ENCODE measurements at regions not wholly inside any gene's neighbourhood (a gene's known extent, or its start where the extent isn't known, plus 50 kb on each side); places are given as distances from the start of the nearest gene placed in this dataset.
"Not testable (repeated sequence)": the region's sequence is repeated elsewhere in the genome, so short reads cannot be mapped to it uniquely, and the experiment has no call there.

- no peak for TF ChIP-seq TAF1 (IDR thresholded peaks at IDR 0.05; ENCODE audit: borderline replicate concordance, low read depth, low read length)
- no peak for TF ChIP-seq POLR2A (IDR thresholded peaks at IDR 0.05; ENCODE audit: low read depth, low read length)
- TF ChIP-seq POLR2AphosphoS5 (IDR thresholded peaks at IDR 0.05; ENCODE audit: low read depth, low read length), result no peak
- no peak for FAIRE-seq
- no peak for DNase-seq (ENCODE audit: insufficient read length)
Observed at GRCh38 chr1:30133414-30134055, 589.9 kb downstream of the MATN1 start.

GRCh38 chr1:30132602-30133286, 590.6 kb downstream of the MATN1 start:
- FAIRE-seq (no peak), DNase-seq (ENCODE audit: insufficient read length) (no peak)
- TF ChIP-seq POLR2A (IDR thresholded peaks at IDR 0.05; ENCODE audit: low read depth, low read length) (no peak), POLR2AphosphoS5 (IDR thresholded peaks at IDR 0.05; ENCODE audit: low read depth, low read length) (no peak), TAF1 (IDR thresholded peaks at IDR 0.05; ENCODE audit: borderline replicate concordance, low read depth, low read length) (no peak)

GRCh38 chr1:30130566-30130965, 592.8 kb downstream of the MATN1 start:
- not testable (repeated sequence) for DNase-seq (ENCODE audit: insufficient read length); FAIRE-seq

GRCh38 chr1:30130099-30130498, 593.3 kb downstream of the MATN1 start:
- TF ChIP-seq POLR2AphosphoS5 (IDR thresholded peaks at IDR 0.05; ENCODE audit: low read depth, low read length) (no peak), POLR2A (IDR thresholded peaks at IDR 0.05; ENCODE audit: low read depth, low read length) (no peak), TAF1 (IDR thresholded peaks at IDR 0.05; ENCODE audit: borderline replicate concordance, low read depth, low read length) (no peak)
- FAIRE-seq (no peak), DNase-seq (ENCODE audit: insufficient read length) (no peak)

GRCh38 chr1:30129421-30130055, 593.8 kb downstream of the MATN1 start:
- TF ChIP-seq POLR2AphosphoS5 (IDR thresholded peaks at IDR 0.05; ENCODE audit: low read depth, low read length), result no peak
- no peak for TF ChIP-seq POLR2A (IDR thresholded peaks at IDR 0.05; ENCODE audit: low read depth, low read length)
- no peak for TF ChIP-seq TAF1 (IDR thresholded peaks at IDR 0.05; ENCODE audit: borderline replicate concordance, low read depth, low read length)
- no peak for FAIRE-seq
- no peak for DNase-seq (ENCODE audit: insufficient read length)

GRCh38 chr1:30129001-30129408, 594.4 kb downstream of the MATN1 start:
- FAIRE-seq (no peak), DNase-seq (ENCODE audit: insufficient read length) (no peak)
- TF ChIP-seq POLR2AphosphoS5 (IDR thresholded peaks at IDR 0.05; ENCODE audit: low read depth, low read length), result no peak
- no peak for TF ChIP-seq TAF1 (IDR thresholded peaks at IDR 0.05; ENCODE audit: borderline replicate concordance, low read depth, low read length)
- TF ChIP-seq POLR2A (IDR thresholded peaks at IDR 0.05; ENCODE audit: low read depth, low read length), result no peak

- TF ChIP-seq POLR2AphosphoS5 (IDR thresholded peaks at IDR 0.05; ENCODE audit: low read depth, low read length), result no peak
- DNase-seq (ENCODE audit: insufficient read length) (no peak), FAIRE-seq (no peak)
Observed at GRCh38 chr1:30126848-30127247, 596.5 kb downstream of the MATN1 start.

- FAIRE-seq (no peak), DNase-seq (ENCODE audit: insufficient read length) (no peak)
- TF ChIP-seq POLR2A (IDR thresholded peaks at IDR 0.05; ENCODE audit: low read depth, low read length), result no peak
- no peak for TF ChIP-seq TAF1 (IDR thresholded peaks at IDR 0.05; ENCODE audit: borderline replicate concordance, low read depth, low read length)
- no peak for TF ChIP-seq POLR2AphosphoS5 (IDR thresholded peaks at IDR 0.05; ENCODE audit: low read depth, low read length)
Observed at GRCh38 chr1:30125821-30126170, 597.6 kb downstream of the MATN1 start.

GRCh38 chr1:30125021-30125820, 598.2 kb downstream of the MATN1 start:
- no peak for TF ChIP-seq TAF1 (IDR thresholded peaks at IDR 0.05; ENCODE audit: borderline replicate concordance, low read depth, low read length)
- no peak for TF ChIP-seq POLR2A (IDR thresholded peaks at IDR 0.05; ENCODE audit: low read depth, low read length)
- TF ChIP-seq POLR2AphosphoS5 (IDR thresholded peaks at IDR 0.05; ENCODE audit: low read depth, low read length), result no peak
- DNase-seq (ENCODE audit: insufficient read length), result no peak
- FAIRE-seq, result no peak

GRCh38 chr1:30123896-30124295, 599.5 kb downstream of the MATN1 start:
- FAIRE-seq (no peak), DNase-seq (ENCODE audit: insufficient read length) (no peak)
- TF ChIP-seq POLR2A (IDR thresholded peaks at IDR 0.05; ENCODE audit: low read depth, low read length) (no peak), TAF1 (IDR thresholded peaks at IDR 0.05; ENCODE audit: borderline replicate concordance, low read depth, low read length) (no peak), POLR2AphosphoS5 (IDR thresholded peaks at IDR 0.05; ENCODE audit: low read depth, low read length) (no peak)

GRCh38 chr1:30123036-30123435, 600.3 kb downstream of the MATN1 start:
- FAIRE-seq, result no peak
- no peak for TF ChIP-seq TAF1 (IDR thresholded peaks at IDR 0.05; ENCODE audit: borderline replicate concordance, low read depth, low read length)
- TF ChIP-seq POLR2A (IDR thresholded peaks at IDR 0.05; ENCODE audit: low read depth, low read length), result no peak
- TF ChIP-seq POLR2AphosphoS5 (IDR thresholded peaks at IDR 0.05; ENCODE audit: low read depth, low read length), result no peak
- DNase-seq (ENCODE audit: insufficient read length), result no peak
